ENCODE measurements at regions not wholly inside any gene's neighbourhood (a gene's known extent, or its start where the extent isn't known, plus 50 kb on each side); places are given as distances from the start of the nearest gene placed in this dataset.

GRCh38 chr9:119758990-119759389 lies 389.8 kb upstream of the BRINP1 start:
- TF ChIP-seq TP53 (CRISPR knock-in tag; IDR thresholded peaks at IDR 0.05) (no peak), JUN (CRISPR knock-in tag; IDR thresholded peaks at IDR 0.05) (no peak), AR (CRISPR knock-in tag; IDR thresholded peaks at IDR 0.05) (no peak), MAX (CRISPR knock-in tag; IDR thresholded peaks at IDR 0.05) (no peak), CTCF (IDR thresholded peaks at IDR 0.05) (no peak), HMGA2 (CRISPR knock-in tag; IDR thresholded peaks at IDR 0.05) (no peak), NR3C1 (CRISPR knock-in tag; conservative IDR thresholded peaks at IDR 0.05; ENCODE audit: low read depth) (no peak), TEAD1 (CRISPR knock-in tag; IDR thresholded peaks at IDR 0.05) (no peak; the same call in 1 of the 2 replicates), ZSCAN18 (CRISPR knock-in tag; IDR thresholded peaks at IDR 0.05) (no peak), IRF2 (CRISPR knock-in tag; IDR thresholded peaks at IDR 0.05; ENCODE audit: borderline replicate concordance, low read depth) (no peak), NFYB (CRISPR knock-in tag; conservative IDR thresholded peaks at IDR 0.05; ENCODE audit: low read depth) (no peak)
